ENCODE measurements at regions not wholly inside any gene's neighbourhood (a gene's known extent, or its start where the extent isn't known, plus 50 kb on each side); places are given as distances from the start of the nearest gene placed in this dataset.

DNA sequence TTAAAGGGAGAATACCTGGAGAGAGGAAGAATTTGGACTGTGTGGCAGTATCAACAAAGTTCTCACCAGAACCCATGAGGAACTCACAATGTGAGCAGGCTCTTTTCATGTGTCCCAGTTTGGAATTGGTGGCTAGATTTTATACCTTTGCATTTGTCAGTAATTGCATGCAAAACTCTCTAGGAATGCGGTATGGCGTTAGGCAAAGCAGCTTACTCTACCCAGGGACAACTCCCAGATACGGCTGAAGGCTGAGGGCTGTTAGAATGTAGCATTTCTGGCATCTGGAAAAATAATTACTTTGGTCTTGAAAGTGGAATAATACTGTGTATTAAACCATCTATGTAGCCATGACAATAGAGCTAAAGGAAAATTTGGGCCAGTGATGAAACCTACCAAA is 635.5 kb downstream of the SLC16A7 start:
- TF ChIP-seq, protein P1, sequence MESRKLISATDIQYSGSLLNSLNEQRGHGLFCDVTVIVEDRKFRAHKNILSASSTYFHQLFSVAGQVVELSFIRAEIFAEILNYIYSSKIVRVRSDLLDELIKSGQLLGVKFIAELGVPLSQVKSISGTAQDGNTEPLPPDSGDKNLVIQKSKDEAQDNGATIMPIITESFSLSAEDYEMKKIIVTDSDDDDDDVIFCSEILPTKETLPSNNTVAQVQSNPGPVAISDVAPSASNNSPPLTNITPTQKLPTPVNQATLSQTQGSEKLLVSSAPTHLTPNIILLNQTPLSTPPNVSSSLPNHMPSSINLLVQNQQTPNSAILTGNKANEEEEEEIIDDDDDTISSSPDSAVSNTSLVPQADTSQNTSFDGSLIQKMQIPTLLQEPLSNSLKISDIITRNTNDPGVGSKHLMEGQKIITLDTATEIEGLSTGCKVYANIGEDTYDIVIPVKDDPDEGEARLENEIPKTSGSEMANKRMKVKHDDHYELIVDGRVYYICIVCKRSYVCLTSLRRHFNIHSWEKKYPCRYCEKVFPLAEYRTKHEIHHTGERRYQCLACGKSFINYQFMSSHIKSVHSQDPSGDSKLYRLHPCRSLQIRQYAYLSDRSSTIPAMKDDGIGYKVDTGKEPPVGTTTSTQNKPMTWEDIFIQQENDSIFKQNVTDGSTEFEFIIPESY (IDR thresholded peaks at IDR 0.05): no peak
- TF ChIP-seq EGR1 (IDR thresholded peaks at IDR 0.05; ENCODE audit: low read depth in 2 of 2) (no peak), HNF4G (IDR thresholded peaks at IDR 0.05) (no peak), GABPA (IDR thresholded peaks at IDR 0.05 in 1 of 2, conservative IDR thresholded peaks at IDR 0.05 in 1 of 2) (no peak), TAF1 (conservative IDR thresholded peaks at IDR 0.05) (no peak), REST (IDR thresholded peaks at IDR 0.05) (no peak), YY1 (IDR thresholded peaks at IDR 0.05) (no peak), RAD21 (IDR thresholded peaks at IDR 0.05) (no peak), JUND (IDR thresholded peaks at IDR 0.05) (no peak), FOXA2 (IDR thresholded peaks at IDR 0.05) (no peak)
- TF ChIP-seq, protein P2, sequence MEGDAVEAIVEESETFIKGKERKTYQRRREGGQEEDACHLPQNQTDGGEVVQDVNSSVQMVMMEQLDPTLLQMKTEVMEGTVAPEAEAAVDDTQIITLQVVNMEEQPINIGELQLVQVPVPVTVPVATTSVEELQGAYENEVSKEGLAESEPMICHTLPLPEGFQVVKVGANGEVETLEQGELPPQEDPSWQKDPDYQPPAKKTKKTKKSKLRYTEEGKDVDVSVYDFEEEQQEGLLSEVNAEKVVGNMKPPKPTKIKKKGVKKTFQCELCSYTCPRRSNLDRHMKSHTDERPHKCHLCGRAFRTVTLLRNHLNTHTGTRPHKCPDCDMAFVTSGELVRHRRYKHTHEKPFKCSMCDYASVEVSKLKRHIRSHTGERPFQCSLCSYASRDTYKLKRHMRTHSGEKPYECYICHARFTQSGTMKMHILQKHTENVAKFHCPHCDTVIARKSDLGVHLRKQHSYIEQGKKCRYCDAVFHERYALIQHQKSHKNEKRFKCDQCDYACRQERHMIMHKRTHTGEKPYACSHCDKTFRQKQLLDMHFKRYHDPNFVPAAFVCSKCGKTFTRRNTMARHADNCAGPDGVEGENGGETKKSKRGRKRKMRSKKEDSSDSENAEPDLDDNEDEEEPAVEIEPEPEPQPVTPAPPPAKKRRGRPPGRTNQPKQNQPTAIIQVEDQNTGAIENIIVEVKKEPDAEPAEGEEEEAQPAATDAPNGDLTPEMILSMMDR (IDR thresholded peaks at IDR 0.05; ENCODE audit: low read depth, low read length, missing input control): no peak
- TF ChIP-seq, protein P3, sequence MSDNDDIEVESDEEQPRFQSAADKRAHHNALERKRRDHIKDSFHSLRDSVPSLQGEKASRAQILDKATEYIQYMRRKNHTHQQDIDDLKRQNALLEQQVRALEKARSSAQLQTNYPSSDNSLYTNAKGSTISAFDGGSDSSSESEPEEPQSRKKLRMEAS (IDR thresholded peaks at IDR 0.05): no peak
- TF ChIP-seq, protein P4, sequence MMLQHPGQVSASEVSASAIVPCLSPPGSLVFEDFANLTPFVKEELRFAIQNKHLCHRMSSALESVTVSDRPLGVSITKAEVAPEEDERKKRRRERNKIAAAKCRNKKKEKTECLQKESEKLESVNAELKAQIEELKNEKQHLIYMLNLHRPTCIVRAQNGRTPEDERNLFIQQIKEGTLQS (IDR thresholded peaks at IDR 0.05): no peak
